ENCODE measurements at regions not wholly inside any gene's neighbourhood (a gene's known extent, or its start where the extent isn't known, plus 50 kb on each side); places are given as distances from the start of the nearest gene placed in this dataset.
"Not testable (repeated sequence)": the region's sequence is repeated elsewhere in the genome, so short reads cannot be mapped to it uniquely, and the experiment has no call there.

GRCh38 chr2:142710336-142710735 is 167.1 kb upstream of the KYNU start:
- Histone ChIP-seq H3K27me3 (replicated peaks; ENCODE audit: insufficient read depth) (no peaks in the 10 kb centered on the region), H3K9me3 (no peaks in the 10 kb centered on the region), H3K4me3 (no peak overlapping the region), H3K27ac (no peak overlapping the region), H3K4me1 (replicated peaks) (no peaks in the 10 kb centered on the region), H3K36me3 (no peaks in the 10 kb centered on the region)
- 56% methylated on average over 1 of the region's 1 CpG for WGBS
- intact Hi-C loops (cut with DNase I): no loop called here
- no peak for DNase-seq (ENCODE audit: low spot score)
- TF ChIP-seq CTCF (IDR thresholded peaks at IDR 0.05) (no peak), POLR2A (IDR thresholded peaks at IDR 0.05) (no peak), POLR2AphosphoS5 (IDR thresholded peaks at IDR 0.05) (no peak)

GRCh38 chr2:142707318-142707717 is 170.1 kb upstream of the KYNU start:
- 95% methylated on average over 14 of the region's 14 CpGs for WGBS
- intact Hi-C loops (cut with DNase I): no loop called here
- Histone ChIP-seq H3K4me1 (replicated peaks) (no peaks in the 10 kb centered on the region), H3K27ac (no peak overlapping the region), H3K36me3 (no peaks in the 10 kb centered on the region), H3K9me3 (no peaks in the 10 kb centered on the region), H3K4me3 (no peak overlapping the region), H3K27me3 (replicated peaks; ENCODE audit: insufficient read depth) (no peaks in the 10 kb centered on the region)
- TF ChIP-seq POLR2A (IDR thresholded peaks at IDR 0.05) (no peak), CTCF (IDR thresholded peaks at IDR 0.05) (no peak), POLR2AphosphoS5 (IDR thresholded peaks at IDR 0.05) (no peak)
- DNase-seq (ENCODE audit: low spot score): no peak

- 98% methylated on average over 20 of the region's 24 CpGs for WGBS
- DNase-seq (ENCODE audit: low spot score); H3K9me3 ChIP-seq; H3K36me3 ChIP-seq; H3K27me3 ChIP-seq (replicated peaks; ENCODE audit: insufficient read depth); H3K27ac ChIP-seq; H3K4me1 ChIP-seq (replicated peaks); intact Hi-C loops (cut with DNase I); H3K4me3 ChIP-seq: not testable (repeated sequence)
These were observed 175.1 kb upstream of the KYNU start for GRCh38 chr2:142702397-142702796.

- DNase-seq (ENCODE audit: low spot score); intact Hi-C loops (cut with DNase I): not testable (repeated sequence)
- 42% methylated on average over 11 of the region's 11 CpGs for WGBS
These were observed 181.9 kb upstream of the KYNU start for GRCh38 chr2:142695350-142696257.

GRCh38 chr2:142694282-142694681 is 183.2 kb upstream of the KYNU start:
- 80% methylated on average over 2 of the region's 2 CpGs for WGBS
- DNase-seq (ENCODE audit: low spot score): no peak
- Histone ChIP-seq H3K36me3 (no peaks in the 10 kb centered on the region), H3K4me3 (no peak overlapping the region), H3K27me3 (replicated peaks; ENCODE audit: insufficient read depth) (no peaks in the 10 kb centered on the region), H3K27ac (no peak overlapping the region), H3K9me3 (no peaks in the 10 kb centered on the region), H3K4me1 (replicated peaks) (no peaks in the 10 kb centered on the region)
- TF ChIP-seq POLR2A (IDR thresholded peaks at IDR 0.05) (no peak), CTCF (IDR thresholded peaks at IDR 0.05) (no peak), POLR2AphosphoS5 (IDR thresholded peaks at IDR 0.05) (no peak)
- intact Hi-C loops (cut with DNase I): no loop called here

More at GRCh38 chr2:142695350-142696257, 181.9 kb upstream of the KYNU start:
- not testable (repeated sequence) for H3K4me1 ChIP-seq (replicated peaks); H3K36me3 ChIP-seq; H3K27ac ChIP-seq; H3K27me3 ChIP-seq (replicated peaks; ENCODE audit: insufficient read depth); H3K4me3 ChIP-seq; H3K9me3 ChIP-seq
